Epithelial cell of prostate (primary cell): ENCODE measurements at regions not wholly inside any gene's neighbourhood (a gene's known extent, or its start where the extent isn't known, plus 50 kb on each side); places are given as distances from the start of the nearest gene placed in this dataset.

ENCODE experiments used
- DNase-seq: peaks from one replicate; pipeline ENCODE4 v3.0.0-alpha.2; 2011; ENCODE audit warnings: low read depth, low spot score
- H3K27ac ChIP-seq: fragments of 450-650 bp; 2 replicates; pipeline ENCODE4 v1.5.1; 2017; ENCODE audit warnings: mild to moderate bottlenecking

DNA sequence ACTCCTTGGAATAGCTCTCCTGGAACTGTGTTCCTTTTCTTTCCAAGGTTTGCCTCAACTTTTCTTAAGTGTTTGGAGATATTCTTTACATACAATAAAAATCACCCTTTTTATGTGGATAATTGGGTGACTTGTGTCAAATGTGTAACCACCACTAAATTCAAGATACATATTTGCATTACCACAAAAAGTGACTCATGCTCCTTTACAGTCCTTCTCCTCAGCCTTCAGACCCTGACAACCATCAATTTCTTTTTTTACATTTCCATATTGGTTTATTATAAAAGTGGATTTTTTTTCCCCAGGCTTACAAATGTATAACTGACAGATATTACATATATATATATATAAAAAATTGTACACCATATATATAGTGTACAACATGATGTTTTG, 372.0 kb upstream of the KCNN2 start:
- H3K27ac ChIP-seq: no peak overlapping the region
- DNase-seq: no peak

- H3K27ac ChIP-seq: no peak overlapping the region
- no peak for DNase-seq
These were observed 360.8 kb upstream of the KCNN2 start for GRCh38 chr5:114001076-114001475.

DNA sequence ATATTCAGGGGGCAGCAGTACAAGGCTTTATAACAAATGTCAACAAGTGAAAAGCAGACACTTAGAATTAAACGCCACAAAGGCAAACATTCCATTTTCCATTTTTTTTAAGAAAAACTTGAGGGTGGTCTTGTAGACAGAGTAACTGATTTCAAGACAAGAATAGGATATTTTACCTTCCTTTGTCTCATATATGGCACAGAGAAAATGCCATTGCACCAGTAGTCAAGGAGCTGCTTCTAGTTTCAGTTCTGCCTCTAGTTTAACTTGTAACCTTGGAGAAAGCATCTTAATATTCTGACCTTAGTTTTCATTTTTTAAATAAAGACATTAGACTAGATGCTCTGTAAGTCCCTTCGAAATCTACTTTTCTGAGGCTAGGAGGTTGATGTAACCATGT, 355.3 kb upstream of the KCNN2 start:
- DNase-seq: no peak
- H3K27ac ChIP-seq: no peak overlapping the region

- DNase-seq: no peak
- H3K27ac ChIP-seq: no peak overlapping the region
These were observed 354.2 kb upstream of the KCNN2 start for GRCh38 chr5:114007678-114008077.

- no peak overlapping the region for H3K27ac ChIP-seq
These were observed 351.5 kb upstream of the KCNN2 start for GRCh38 chr5:114010362-114010761.

DNA sequence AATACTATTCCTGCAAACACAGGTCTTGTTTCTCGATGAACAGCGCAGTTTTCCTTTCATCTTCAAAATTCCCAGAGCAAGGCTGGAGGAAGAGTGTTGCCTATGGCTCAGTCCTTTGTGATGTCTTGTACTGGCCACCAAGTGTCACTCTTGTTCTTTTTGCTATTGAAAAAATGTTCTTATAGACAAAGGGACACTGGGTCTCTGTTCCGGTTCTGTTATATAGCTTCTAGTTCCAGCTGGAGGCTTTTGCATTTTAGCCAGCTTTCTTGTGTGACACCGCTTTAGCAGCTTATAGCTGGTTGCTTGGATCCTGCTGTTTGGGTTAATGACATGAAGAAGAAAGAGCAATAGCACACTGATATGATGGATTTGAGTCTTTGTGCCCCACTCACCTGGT, 343.7 kb upstream of the KCNN2 start:
- no peak for DNase-seq
- no peak overlapping the region for H3K27ac ChIP-seq

More at GRCh38 chr5:114010362-114010761, 351.5 kb upstream of the KCNN2 start:
- peak; percentile 22 for DNase-seq

GRCh38 chr5:114038756-114039155, 323.1 kb upstream of the KCNN2 start:
- DNase-seq: no peak
- no peak overlapping the region for H3K27ac ChIP-seq

DNA sequence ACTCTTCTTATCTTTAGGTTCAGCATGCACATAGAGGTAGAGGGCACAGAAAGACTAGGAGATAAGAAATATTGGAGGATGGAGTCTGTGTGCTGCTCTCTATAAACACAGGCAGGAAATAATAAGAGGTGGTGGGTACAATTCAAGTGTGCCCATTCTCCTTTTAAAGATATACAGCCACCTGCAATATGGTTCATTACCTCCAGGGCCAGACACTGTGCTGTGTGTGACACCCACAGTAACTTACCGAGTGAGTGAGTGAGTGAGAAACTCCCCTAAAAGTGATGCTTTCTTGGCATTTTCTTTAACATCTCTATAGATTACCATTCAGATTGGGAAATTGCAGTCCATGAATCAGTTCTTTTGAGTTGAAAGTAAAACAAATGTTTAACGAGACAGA, 311.8 kb upstream of the KCNN2 start:
- H3K27ac ChIP-seq: no peak overlapping the region
- no peak for DNase-seq

DNA sequence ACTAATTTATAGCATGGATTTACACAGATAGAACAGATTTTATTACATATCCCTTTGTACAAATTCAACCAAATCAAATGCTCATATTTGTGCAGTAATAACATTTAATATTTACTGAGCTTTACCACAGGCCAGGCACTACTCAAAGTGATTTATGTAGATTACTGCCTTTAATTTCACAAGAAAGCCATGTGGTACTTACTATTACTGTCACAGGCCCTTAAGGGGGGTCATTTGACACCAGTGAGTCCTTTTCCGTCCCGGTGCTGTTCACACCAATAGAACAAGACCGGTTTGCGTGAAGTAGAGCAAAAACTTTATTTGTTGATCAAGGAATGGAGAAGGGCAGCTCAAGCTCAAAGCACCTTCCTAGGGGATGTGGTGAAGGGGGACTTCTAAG, 308.5 kb upstream of the KCNN2 start:
- H3K27ac ChIP-seq: no peak overlapping the region
- no peak for DNase-seq

GRCh38 chr5:114054594-114054993, 307.3 kb upstream of the KCNN2 start:
- no peak for DNase-seq
- H3K27ac ChIP-seq: no peak overlapping the region

DNA sequence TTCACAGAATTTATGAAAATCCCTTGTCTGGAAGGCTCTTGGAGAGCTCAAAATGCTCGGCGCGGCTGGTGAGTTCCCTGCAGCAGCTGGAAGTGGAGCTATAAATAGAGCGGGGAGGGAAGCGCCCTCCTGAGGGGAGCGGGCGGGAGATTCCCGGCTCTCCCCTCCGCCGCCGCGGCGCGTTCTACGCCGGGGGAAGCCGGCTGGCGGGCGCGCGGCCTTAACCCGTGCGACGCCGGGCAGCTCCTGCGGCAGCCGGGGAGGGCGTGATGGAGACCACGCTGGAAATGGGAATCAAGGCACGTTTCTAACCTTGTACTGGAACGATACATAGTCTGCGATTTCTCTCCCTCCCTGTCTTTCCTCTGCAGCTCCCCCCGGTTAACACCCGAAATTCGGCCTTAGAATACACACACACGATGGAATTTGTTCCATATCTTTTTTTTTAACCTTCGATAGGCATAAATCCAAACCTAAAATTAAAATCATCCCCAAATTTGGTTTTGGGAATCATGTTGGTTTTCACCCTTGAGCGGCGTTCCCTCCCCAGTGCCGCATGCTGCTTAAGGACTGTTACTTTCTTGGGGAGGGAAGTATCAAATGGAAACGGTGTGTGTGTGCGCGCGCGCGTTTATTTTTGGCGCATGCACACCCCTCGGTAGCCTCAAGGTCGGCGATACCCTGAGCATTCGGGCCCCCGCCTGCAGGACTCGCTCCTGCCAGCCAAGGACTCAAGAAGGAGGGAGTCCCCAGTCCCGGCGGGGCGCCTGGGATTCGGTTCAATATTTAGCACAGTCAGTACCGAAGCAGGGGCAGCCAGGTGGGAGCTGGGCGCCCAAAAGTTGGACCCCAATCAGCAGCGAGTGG, 306.3 kb upstream of the KCNN2 start:
- DNase-seq: no peak
- no peak overlapping the region for H3K27ac ChIP-seq

DNA sequence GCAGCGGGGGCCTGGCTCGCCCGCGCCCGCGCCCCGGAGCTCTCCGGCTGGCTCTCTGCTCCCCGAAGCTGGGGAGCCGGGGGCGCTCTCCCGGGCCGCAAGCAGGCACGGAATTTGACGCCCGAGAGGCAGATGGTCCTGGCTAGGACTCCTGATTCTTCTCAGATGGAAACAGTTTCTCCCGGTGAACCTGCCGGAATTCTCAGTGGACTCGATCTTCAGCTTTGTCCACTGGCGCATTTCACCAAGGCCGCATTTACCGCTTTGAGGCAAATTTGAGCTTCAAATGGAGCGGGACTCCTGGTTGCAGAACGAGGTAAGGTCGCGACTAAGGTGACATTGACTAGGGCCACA, 305.7 kb upstream of the KCNN2 start:
- DNase-seq: no peak
- H3K27ac ChIP-seq: no peak overlapping the region

- H3K27ac ChIP-seq: no peak overlapping the region
- DNase-seq: no peak
These were observed 301.0 kb upstream of the KCNN2 start for GRCh38 chr5:114060866-114061265.

DNA sequence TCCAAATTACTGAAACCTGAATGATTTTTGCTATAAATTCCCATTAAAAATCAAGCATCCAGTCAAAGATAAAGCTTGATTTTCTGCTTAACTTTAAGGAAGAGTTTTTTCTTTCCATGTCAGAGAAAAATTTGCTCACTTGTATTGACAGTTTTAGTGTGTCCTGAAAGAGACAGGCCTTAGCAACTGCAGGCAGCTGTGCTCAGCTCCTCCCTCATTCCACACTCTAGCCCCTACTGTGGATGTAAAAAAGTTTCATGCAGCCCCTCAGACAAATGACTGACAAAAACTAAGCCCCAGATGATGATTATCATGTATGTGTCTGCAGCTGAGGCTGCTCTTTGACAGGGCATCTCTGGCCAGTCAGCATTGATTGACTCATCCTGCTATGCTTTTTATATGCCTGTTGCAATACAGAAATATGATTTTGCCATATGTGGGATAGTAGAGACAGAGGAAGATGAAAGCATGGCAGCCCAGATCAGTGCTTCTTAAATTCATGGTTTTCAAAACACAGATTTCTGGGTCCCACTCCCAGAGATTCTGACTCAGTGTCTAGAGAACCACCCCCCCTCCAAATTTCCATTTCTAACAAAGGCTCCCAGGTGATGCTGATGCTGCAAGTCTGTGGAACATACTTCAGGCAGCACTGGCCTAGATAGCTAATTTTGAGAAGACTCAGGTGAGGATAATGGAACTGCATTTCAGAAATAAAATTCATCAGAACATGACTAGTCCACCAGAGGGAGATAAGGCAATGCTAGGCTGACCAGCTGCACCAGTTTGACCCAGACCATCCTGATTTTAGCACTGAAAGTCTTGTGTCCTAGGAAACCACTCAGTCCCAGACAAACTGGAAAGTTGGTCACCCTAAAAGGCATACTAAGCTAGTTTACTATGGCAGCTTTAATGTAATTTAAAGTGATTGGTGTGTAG, 298.7 kb upstream of the KCNN2 start:
- no peak overlapping the region for H3K27ac ChIP-seq
- DNase-seq: no peak

DNA sequence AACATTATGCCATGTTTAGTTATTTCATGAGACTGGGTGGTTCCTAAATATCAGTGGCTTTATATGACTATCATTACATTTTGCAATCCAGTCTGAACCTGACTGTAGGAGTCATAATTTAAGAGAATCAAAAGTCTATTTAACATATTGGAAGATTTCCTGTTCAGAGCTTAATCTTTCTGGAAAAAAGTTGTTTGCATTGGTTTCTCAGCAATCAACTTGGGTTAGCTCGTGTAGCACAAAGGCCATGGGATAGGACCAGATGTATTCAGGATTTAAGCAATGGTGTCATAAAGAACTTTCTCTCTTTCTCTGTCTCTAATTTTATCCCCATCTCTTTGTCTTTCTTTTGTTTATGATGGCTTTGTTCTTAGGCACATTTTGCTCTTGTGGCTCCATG, 296.0 kb upstream of the KCNN2 start:
- no peak for DNase-seq
- H3K27ac ChIP-seq: no peak overlapping the region

- DNase-seq: no peak
- H3K27ac ChIP-seq: no peak overlapping the region
These were observed 291.7 kb upstream of the KCNN2 start for GRCh38 chr5:114070093-114070722.

DNA sequence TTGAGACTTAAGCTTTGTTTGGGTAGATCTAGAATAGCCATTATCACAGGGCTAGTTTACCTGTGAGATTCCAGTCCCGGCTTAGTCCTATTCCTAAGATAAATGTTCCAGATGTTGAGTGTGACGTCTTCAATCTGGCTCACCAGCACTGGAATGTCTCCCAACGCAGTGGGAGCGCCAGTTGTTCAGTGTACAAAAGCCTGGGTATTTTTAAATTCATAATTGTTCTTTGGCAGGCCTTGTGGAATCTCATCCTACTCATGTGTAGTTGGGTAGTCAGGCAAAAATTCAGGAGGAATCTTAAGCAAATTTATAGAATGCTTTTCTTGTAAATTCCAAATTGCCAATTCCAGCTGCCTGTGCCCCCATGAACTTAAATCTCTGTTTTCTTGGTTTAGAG, 272.6 kb upstream of the KCNN2 start:
- DNase-seq: no peak
- H3K27ac ChIP-seq: no peak overlapping the region

GRCh38 chr5:114097570-114097969, 264.3 kb upstream of the KCNN2 start:
- DNase-seq: no peak
- H3K27ac ChIP-seq: no peak overlapping the region

DNA sequence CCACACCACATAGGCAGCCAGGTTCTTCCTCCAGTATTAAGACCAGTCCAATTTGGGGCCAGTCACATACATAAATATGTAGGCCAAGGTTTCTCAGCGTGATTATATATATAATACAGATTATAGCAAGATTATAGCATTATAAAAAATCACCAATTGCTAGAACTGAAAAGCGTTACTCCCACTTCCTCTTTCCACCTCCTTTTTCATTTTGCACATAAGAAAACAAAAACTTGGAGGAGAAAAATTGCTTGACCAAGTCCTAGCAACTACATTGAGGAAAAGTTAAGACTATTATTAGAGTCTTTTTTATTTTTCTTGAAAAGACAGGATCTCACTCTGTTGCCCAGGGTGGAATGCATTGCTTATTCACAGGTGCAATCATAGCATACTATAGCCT, 262.7 kb upstream of the KCNN2 start:
- no peak for DNase-seq
- no peak overlapping the region for H3K27ac ChIP-seq

GRCh38 chr5:114101153-114101552, 260.7 kb upstream of the KCNN2 start:
- DNase-seq: no peak
- H3K27ac ChIP-seq: no peak overlapping the region

DNA sequence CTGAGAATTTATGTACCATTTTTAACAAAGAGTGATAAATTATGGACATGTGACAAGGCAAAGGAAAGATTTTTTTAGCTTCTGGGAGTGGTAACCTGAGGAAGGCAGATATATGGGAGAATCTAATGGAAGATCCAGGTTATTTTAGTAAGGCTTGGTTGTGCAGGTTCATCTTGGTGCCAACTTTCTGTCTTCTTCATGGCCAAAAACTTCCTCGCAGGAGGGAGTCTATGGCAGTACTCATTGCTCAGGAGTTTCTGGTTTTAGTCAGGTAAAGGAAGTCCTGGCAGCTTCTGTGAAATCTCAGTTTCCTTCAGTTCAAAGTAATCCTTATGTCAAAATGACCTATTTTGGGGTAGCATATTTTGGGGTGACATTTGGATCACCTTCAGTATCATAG, 248.3 kb upstream of the KCNN2 start:
- DNase-seq: no peak
- no peak overlapping the region for H3K27ac ChIP-seq
